Right lobe of liver (tissue), 6 donors: ENCODE measurements at regions not wholly inside any gene's neighbourhood (a gene's known extent, or its start where the extent isn't known, plus 50 kb on each side); places are given as distances from the start of the nearest gene placed in this dataset.

Source experiments
- ATAC-seq, 4 donors: fragments of 200-7000 bp; cut with Tn5 transposase; one replicate each; pipeline ENCODE4 v1.9.1; 2020; ENCODE audit warnings: mild to moderate bottlenecking in 4 of 4, moderate library complexity in 4 of 4
- DNase-seq, 3 donors: peaks; one replicate each; pipeline ENCODE4 v3.0.0-alpha.2; 2020
- H3K27ac ChIP-seq, 3 donors: fragments of 200-600 bp; one replicate each; pipeline ENCODE4 v1.8.0; 2022
- H3K27me3 ChIP-seq, 2 donors: fragments of 200-600 bp; one replicate each; pipeline ENCODE4 v1.8.0; 2022
- H3K36me3 ChIP-seq, 4 donors: fragments of 200-600 bp; sonication (generic) in 1 of 4; one replicate each; pipeline versions ENCODE4 v1.5.1 to v1.8.0; 2017 to 2022; ENCODE audit warnings: control low read depth in 1 of 4
- H3K4me1 ChIP-seq, 4 donors: fragments of 200-600 bp; sonication (generic) in 1 of 4; one replicate each; pipeline versions ENCODE4 v1.5.1 to v1.8.0; 2017 to 2022; ENCODE audit warnings: control low read depth in 1 of 4
- H3K4me3 ChIP-seq, 3 donors: fragments of 200-600 bp; one replicate each; pipeline ENCODE4 v1.8.0; 2022
- H3K9me3 ChIP-seq, 4 donors: fragments of 200-600 bp; sonication (generic) in 1 of 4; one replicate each; pipeline versions ENCODE4 v1.5.1 to v1.8.0; 2017 to 2022; ENCODE audit warnings: control low read depth in 1 of 4
- CTCF ChIP-seq, 4 donors: fragments of 200-600 bp in 3 of 4; fragments of 450-650 bp in 1 of 4; IDR thresholded peaks; one replicate each; pipeline versions ENCODE4 v1.5.1 to v1.8.0; 2016 to 2022; ENCODE audit warnings: antibody characterized with exemption in 4 of 4, mild to moderate bottlenecking in 2 of 4
- POLR2A ChIP-seq: fragments of 450-650 bp; IDR thresholded peaks from one replicate; pipeline ENCODE4 v1.6.1; 2017; ENCODE audit warnings: antibody characterized with exemption, mild to moderate bottlenecking
- WGBS: methylation state at CpG from one replicate; pipeline ENCODE4 v1.1.6; 2018; ENCODE audit warnings: low coverage, low lambda C conversion rate; ENCODE audit not compliant: insufficient coverage; ENCODE audit errors: missing lambda C conversion rate; 5-methylcytosine and 5-hydroxymethylcytosine counted together
- intact Hi-C, 2 donors: fragments of 100-400 bp; cut with DNase I; formaldehyde crosslinking; loops; one replicate each; pipeline versions ENCODE4 v1.11.2 to v1.14.1; 2022
- donor health status: DM: no; HTN: yes; CAD: no.
- donor health status: DM: no; HTN: no; CAD: no.
- donor health status: DM: no; HTN: no; CAD: no.
- donor health status: DM: no; HTN: yes; CAD: no.
- donor health status: DM: no; HTN: yes; CAD: no.

- DNase-seq: no peak
- 69% methylated on average over 3 of the region's 3 CpGs for WGBS
- ATAC-seq: no peak
- H3K27me3 ChIP-seq: no peaks in the 10 kb centered on the region
- H3K4me3 ChIP-seq: no peak overlapping the region
- H3K27ac ChIP-seq: no peak overlapping the region
- H3K9me3 ChIP-seq: no peaks in the 10 kb centered on the region
- intact Hi-C loops: no loop called here
- H3K36me3 ChIP-seq: no peaks in the 10 kb centered on the region
- TF ChIP-seq CTCF (IDR thresholded peaks at IDR 0.05) (no peak), POLR2A (no peak)
- H3K4me1 ChIP-seq: no peaks in the 10 kb centered on the region
Measured at GRCh38 chr6:87976616-87977015, 71.0 kb upstream of the SPACA1 start.

- Histone ChIP-seq H3K27me3 (no peaks in the 10 kb centered on the region), H3K9me3 (no peaks in the 10 kb centered on the region), H3K4me1 (no peaks in the 10 kb centered on the region), H3K4me3 (no peak overlapping the region), H3K36me3 (no peaks in the 10 kb centered on the region), H3K27ac (no peak overlapping the region)
- TF ChIP-seq CTCF (IDR thresholded peaks at IDR 0.05) (no peak), POLR2A (no peak)
- WGBS: 71% methylated on average over 1 of the region's 2 CpGs
- intact Hi-C loops: no loop called here
- ATAC-seq (no peak), DNase-seq (no peak)
Measured at GRCh38 chr6:87975561-87975960, 72.1 kb upstream of the SPACA1 start.

DNA sequence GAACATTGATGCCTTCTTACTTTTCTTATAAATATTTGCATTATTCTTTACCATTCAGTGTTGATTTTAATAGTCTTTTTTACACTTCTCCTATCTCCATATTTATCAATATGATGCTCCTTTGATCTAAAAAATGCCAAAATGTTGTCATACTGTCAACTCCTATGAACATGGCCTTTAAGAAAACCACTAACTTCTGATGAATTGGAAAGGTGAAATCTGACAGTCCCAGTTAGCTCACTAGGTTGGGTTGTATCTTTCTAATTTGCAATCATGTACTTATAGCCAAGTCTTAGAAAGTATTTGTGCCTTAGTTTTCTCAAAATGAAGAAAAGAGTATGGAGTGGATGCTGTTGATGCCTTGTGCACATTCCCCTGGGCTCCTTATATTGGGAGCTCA lies 75.4 kb upstream of the SPACA1 start:
- intact Hi-C loops: no loop called here
- H3K36me3 ChIP-seq: no peaks in the 10 kb centered on the region
- H3K4me1 ChIP-seq: no peaks in the 10 kb centered on the region
- H3K27ac ChIP-seq: no peak overlapping the region
- H3K4me3 ChIP-seq: no peak overlapping the region
- DNase-seq: no peak
- no peaks in the 10 kb centered on the region for H3K27me3 ChIP-seq
- H3K9me3 ChIP-seq: no peaks in the 10 kb centered on the region
- TF ChIP-seq CTCF (IDR thresholded peaks at IDR 0.05) (no peak), POLR2A (no peak)
- no peak for ATAC-seq

DNA sequence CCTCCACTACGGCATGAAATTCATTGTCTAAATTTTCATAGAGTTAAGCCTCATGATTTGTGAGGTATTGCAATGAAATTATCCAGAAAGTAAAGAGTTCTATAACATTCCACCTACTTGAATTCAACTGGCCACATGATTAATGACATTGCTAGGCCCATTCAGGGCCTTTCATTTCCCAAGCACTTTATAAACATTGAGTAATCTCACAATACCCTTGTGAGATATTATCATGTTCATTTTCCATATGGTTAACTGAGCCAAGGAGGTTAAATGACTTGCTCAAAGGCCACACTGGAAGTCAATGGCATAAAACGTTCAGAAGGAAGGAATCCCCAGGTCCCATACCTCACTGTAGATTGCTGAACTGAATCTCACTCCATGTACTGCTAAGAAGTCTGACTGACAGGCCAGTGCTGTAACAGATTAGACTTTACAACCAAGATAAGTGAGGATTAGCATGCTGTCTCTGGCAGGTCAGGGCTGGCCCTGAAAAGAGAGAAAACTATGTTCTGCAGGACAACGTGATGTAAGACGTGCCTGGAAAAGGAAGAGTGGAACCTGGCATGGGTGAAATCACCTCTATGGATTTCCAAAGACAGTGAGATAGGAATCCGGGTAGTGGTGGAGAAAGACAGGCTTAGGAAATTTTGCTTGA lies 75.9 kb upstream of the SPACA1 start:
- Histone ChIP-seq H3K27me3 (no peaks in the 10 kb centered on the region), H3K4me1 (no peaks in the 10 kb centered on the region), H3K9me3 (no peaks in the 10 kb centered on the region), H3K36me3 (no peaks in the 10 kb centered on the region), H3K4me3 (no peak overlapping the region), H3K27ac (no peak overlapping the region)
- intact Hi-C loops: no loop called here
- DNase-seq (no peak), ATAC-seq (no peak)
- TF ChIP-seq CTCF (IDR thresholded peaks at IDR 0.05): no peak
- 57% methylated on average over 4 of the region's 5 CpGs for WGBS
